ENCODE measurements at regions not wholly inside any gene's neighbourhood (a gene's known extent, or its start where the extent isn't known, plus 50 kb on each side); places are given as distances from the start of the nearest gene placed in this dataset.

DNA sequence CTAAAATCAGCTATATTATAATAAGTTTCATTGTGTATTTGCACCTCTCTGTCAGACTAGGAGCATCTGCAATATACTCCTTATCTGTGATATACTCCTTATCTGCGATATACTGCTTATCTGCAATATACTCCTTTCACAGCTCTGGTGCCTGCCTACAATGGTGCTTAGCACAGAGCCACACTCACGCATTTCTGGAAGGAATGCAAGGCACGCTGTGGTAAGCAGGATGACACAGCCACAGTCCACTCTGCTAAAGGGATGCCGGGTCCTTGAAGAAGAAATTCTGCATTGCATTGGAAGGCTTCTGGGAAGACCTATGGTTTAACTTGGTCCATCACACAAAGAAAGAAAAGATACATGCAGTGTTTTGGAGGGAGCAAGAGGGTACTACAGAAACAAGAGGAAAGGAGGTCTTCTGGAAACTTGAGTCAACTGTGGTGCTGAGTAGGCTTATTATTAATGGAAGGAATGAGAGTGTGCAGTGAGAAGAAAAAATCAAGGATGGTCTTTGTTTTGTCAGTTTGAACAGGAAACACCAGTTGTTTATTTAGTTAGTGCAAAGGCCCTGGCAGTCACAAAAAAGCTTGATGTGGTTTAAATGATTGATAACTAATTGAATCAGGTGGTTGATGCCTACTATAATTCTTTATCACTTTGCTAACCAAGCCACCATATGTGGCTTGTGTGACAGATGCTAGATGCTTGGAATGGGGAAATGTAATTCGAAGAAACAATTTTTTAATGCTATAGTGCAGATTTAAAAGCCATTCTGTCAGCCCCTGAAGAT, 342.3 kb downstream of the GRXCR1 start:
- TF ChIP-seq, protein P1, sequence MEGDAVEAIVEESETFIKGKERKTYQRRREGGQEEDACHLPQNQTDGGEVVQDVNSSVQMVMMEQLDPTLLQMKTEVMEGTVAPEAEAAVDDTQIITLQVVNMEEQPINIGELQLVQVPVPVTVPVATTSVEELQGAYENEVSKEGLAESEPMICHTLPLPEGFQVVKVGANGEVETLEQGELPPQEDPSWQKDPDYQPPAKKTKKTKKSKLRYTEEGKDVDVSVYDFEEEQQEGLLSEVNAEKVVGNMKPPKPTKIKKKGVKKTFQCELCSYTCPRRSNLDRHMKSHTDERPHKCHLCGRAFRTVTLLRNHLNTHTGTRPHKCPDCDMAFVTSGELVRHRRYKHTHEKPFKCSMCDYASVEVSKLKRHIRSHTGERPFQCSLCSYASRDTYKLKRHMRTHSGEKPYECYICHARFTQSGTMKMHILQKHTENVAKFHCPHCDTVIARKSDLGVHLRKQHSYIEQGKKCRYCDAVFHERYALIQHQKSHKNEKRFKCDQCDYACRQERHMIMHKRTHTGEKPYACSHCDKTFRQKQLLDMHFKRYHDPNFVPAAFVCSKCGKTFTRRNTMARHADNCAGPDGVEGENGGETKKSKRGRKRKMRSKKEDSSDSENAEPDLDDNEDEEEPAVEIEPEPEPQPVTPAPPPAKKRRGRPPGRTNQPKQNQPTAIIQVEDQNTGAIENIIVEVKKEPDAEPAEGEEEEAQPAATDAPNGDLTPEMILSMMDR (IDR thresholded peaks at IDR 0.05; ENCODE audit: extremely low read depth in 1 of 2, insufficient read depth in 1 of 2, low read depth in 1 of 2, low read length in 2 of 2) = no peak
- TF ChIP-seq FOS (IDR thresholded peaks at IDR 0.05; ENCODE audit: borderline replicate concordance, insufficient read depth, low read length) = no peak
- TF ChIP-seq POLR2AphosphoS5 (IDR thresholded peaks at IDR 0.05; ENCODE audit: insufficient read depth, low read depth, low read length) = no peak
- TF ChIP-seq POLR2A (IDR thresholded peaks at IDR 0.05; ENCODE audit: low read depth, low read length) = no peak
- TF ChIP-seq EZH2 (IDR thresholded peaks at IDR 0.05; ENCODE audit: borderline replicate concordance, low read depth, low read length, severe bottlenecking) = no peak
